ENCODE measurements at regions not wholly inside any gene's neighbourhood (a gene's known extent, or its start where the extent isn't known, plus 50 kb on each side); places are given as distances from the start of the nearest gene placed in this dataset.

DNA sequence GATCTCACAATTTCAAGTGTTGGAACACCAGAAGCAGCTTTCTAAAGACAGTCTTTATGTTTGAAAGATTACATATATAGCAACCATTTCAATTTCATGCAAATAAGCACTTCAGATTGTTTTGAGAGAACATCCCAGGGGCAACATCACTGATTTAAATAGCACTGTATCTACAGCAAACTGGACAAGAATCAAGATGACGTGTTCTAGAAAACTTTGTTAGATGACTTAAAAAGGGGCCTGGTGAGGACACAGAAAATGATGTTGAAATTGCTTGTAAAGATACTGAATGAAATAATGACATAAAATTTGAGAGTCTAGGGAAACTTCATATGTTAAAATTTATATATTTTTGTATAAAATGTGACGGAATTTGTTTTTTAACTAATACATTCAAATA is 277.1 kb downstream of the KLF12 start:
- Histone ChIP-seq H3K9me3 (no peaks in the 10 kb centered on the region), H3K36me3 (no peaks in the 10 kb centered on the region), H3K27me3 (no peaks in the 10 kb centered on the region), H3K27ac (no peak overlapping the region), H3K4me1 (no peaks in the 10 kb centered on the region), H3K9ac (ENCODE audit: low read depth in 2 of 2, low read length in 2 of 2) (no peak overlapping the region), H3K4me3 (no peak overlapping the region)
- no peak for TF ChIP-seq CTCF (IDR thresholded peaks at IDR 0.05)
- DNase-seq: no peak
- intact Hi-C loops (cut with DNase I): no loop called here

GRCh38 chr13:73851104-73851503 is 283.1 kb downstream of the KLF12 start:
- H3K27me3 ChIP-seq: no peaks in the 10 kb centered on the region
- no peak overlapping the region for H3K27ac ChIP-seq
- H3K4me1 ChIP-seq: no peaks in the 10 kb centered on the region
- intact Hi-C loops (cut with DNase I): no loop called here
- H3K9me3 ChIP-seq: no peaks in the 10 kb centered on the region
- no peaks in the 10 kb centered on the region for H3K36me3 ChIP-seq
- no peak overlapping the region for H3K9ac ChIP-seq (ENCODE audit: low read depth in 2 of 2, low read length in 2 of 2)
- H3K4me3 ChIP-seq: no peak overlapping the region
- no peak for DNase-seq
- no peak for TF ChIP-seq CTCF (IDR thresholded peaks at IDR 0.05)

DNA sequence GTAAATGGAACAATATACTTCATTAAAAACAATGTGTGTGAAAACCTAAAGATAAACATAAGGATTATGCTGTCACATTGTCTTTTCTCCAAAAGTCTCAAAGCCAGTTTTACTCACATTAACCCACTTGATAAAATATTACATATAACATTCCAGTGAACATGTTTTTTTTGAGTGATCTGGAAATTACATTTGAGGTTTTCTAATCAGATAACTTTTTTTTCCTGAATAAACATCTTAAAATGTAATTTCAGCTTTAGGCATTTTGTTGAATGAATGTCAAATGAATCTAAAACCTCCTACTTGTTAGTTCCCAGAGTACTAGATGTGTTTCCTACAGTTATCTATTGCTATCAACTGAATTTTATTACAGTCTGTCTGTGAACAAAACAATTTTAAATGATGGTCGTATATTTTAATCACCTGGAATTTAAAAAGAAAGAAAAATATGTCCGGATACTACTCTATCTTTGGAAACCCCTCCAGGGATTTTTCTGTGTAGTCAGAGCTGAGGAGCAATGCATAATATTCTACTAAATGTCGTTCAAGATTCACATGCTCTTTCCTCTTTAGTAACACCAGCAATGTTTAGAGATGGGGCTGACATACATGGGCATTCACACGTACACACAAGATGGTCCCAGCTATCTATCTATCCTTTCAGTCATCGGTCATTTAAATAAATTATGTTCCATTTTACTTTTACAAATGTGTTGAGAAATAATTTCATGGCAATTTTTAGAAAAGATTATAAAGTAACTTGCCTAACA is 283.9 kb downstream of the KLF12 start:
- no peaks in the 10 kb centered on the region for H3K9me3 ChIP-seq
- intact Hi-C loops (cut with DNase I): no loop called here
- no peak overlapping the region for H3K9ac ChIP-seq (ENCODE audit: low read depth in 2 of 2, low read length in 2 of 2)
- H3K4me1 ChIP-seq: no peaks in the 10 kb centered on the region
- no peak for DNase-seq
- no peak overlapping the region for H3K27ac ChIP-seq
- H3K27me3 ChIP-seq: no peaks in the 10 kb centered on the region
- no peaks in the 10 kb centered on the region for H3K36me3 ChIP-seq
- H3K4me3 ChIP-seq: no peak overlapping the region
- TF ChIP-seq CTCF (IDR thresholded peaks at IDR 0.05): no peak

DNA sequence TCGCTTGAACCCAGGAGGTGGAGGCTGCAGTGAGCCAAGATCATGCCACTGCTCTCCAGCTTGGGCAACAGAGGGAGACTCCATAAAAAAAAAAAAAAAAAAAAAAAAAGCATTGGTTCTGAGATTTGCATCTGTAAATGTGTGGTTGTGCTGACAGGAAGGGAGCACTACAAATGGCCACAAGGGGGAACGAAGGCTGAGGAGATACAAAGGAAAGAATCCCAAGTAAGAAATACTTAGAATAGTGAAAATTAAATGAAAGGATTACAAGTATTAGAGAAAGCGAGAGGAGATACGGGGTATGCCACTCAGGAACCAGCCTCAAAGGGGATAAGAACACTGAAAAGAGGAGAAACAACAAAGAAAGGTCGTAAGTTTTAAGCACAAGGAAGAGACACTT is 284.9 kb downstream of the KLF12 start:
- no peak overlapping the region for H3K9ac ChIP-seq (ENCODE audit: low read depth in 2 of 2, low read length in 2 of 2)
- no peak overlapping the region for H3K4me3 ChIP-seq
- no peak for DNase-seq
- intact Hi-C loops (cut with DNase I): no loop called here
- H3K4me1 ChIP-seq: no peaks in the 10 kb centered on the region
- no peaks in the 10 kb centered on the region for H3K27me3 ChIP-seq
- H3K36me3 ChIP-seq: no peaks in the 10 kb centered on the region
- peak; percentile 18 for TF ChIP-seq CTCF (IDR thresholded peaks at IDR 0.05)
- no peaks in the 10 kb centered on the region for H3K9me3 ChIP-seq
- no peak overlapping the region for H3K27ac ChIP-seq

DNA sequence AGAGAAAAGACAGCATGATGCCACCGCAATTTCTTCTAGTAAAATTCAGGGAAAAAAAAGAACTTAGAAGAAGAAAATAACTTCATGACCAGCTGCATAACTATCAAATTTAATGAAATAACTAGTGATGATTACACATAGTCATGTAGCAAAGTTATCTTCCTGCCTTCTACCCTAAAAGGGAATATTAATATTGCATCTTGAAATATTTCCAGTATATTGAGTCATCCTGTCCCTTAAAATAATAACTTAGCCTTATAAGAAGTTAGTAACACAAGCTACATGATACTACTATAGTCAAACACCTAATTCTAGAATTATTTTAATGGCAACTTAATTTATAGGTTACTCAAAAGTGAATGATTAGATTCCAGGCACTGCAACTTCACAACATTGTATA is 289.2 kb downstream of the KLF12 start:
- intact Hi-C loops (cut with DNase I): no loop called here

More for the DNA sequence above, 289.2 kb downstream of the KLF12 start:
- H3K27ac ChIP-seq: no peak overlapping the region
- H3K4me3 ChIP-seq: no peak overlapping the region
- H3K4me1 ChIP-seq: no peaks in the 10 kb centered on the region
- no peak overlapping the region for H3K9ac ChIP-seq (ENCODE audit: low read depth in 2 of 2, low read length in 2 of 2)
- DNase-seq: no peak
- H3K27me3 ChIP-seq: no peaks in the 10 kb centered on the region
- no peaks in the 10 kb centered on the region for H3K9me3 ChIP-seq
- no peaks in the 10 kb centered on the region for H3K36me3 ChIP-seq
- TF ChIP-seq CTCF (IDR thresholded peaks at IDR 0.05): no peak

Measured in colonic mucosa (tissue), 4 donors.